CD14-positive monocyte (primary cell): ENCODE measurements at regions not wholly inside any gene's neighbourhood (a gene's known extent, or its start where the extent isn't known, plus 50 kb on each side); places are given as distances from the start of the nearest gene placed in this dataset.

Experiments used
- DNase-seq, 3 donors: peaks; one replicate each; pipeline ENCODE4 v3.0.0-alpha.2; 2011 to 2022
- H2AFZ ChIP-seq: 2 replicates; pipeline ENCODE4 v1.6.0; 2012; ENCODE audit warnings: mild to moderate bottlenecking, low read depth, low read length, inconsistent platforms; ENCODE audit not compliant: insufficient read depth, poor library complexity, severe bottlenecking
- H3K27ac ChIP-seq, 2 donors: 1 replicate in 1 of 2; 2 replicates in 1 of 2; pipeline ENCODE4 v1.5.1; 2012 to 2013; ENCODE audit warnings: low read length in 2 of 2, control low read depth in 1 of 2, inconsistent platforms in 1 of 2, low read depth in 1 of 2, mild to moderate bottlenecking in 1 of 2
- H3K27me3 ChIP-seq, 2 donors: one replicate each; pipeline versions ENCODE4 v1.6.0 to v1.6.1; 2011 to 2013; ENCODE audit warnings: low read length in 2 of 2; ENCODE audit not compliant: control insufficient read depth in 2 of 2, insufficient read depth in 2 of 2
- H3K36me3 ChIP-seq, 2 donors: replicated peaks in 1 of 2; 1 replicate in 1 of 2; 2 replicates in 1 of 2; pipeline versions ENCODE4 v1.5.1 to v1.6.1; 2012 to 2013; ENCODE audit warnings: low read length in 2 of 2, control low read depth in 1 of 2, inconsistent platforms in 1 of 2, mild to moderate bottlenecking in 1 of 2; ENCODE audit not compliant: insufficient read depth in 2 of 2, control insufficient read depth in 1 of 2
- H3K4me1 ChIP-seq, 2 donors: 1 replicate in 1 of 2; 2 replicates in 1 of 2; pipeline versions ENCODE4 v1.5.1 to v1.6.1; 2012 to 2013; ENCODE audit warnings: low read length in 2 of 2, control low read depth in 1 of 2, inconsistent platforms in 1 of 2, mild to moderate bottlenecking in 1 of 2, moderate library complexity in 1 of 2; ENCODE audit not compliant: insufficient read depth in 2 of 2, control insufficient read depth in 1 of 2
- H3K4me2 ChIP-seq: replicated peaks from 2 replicates; pipeline ENCODE3; 2012; ENCODE audit warnings: low read length, moderate library complexity, mild to moderate bottlenecking; ENCODE audit not compliant: poor library complexity, severe bottlenecking; ENCODE audit errors: extremely low read depth
- H3K4me3 ChIP-seq, 3 experiments: fragments of 200-600 bp in 1 of 3; sonication (generic) in 1 of 3; replicated peaks in 1 of 3; 1 replicate in 2 of 3; 2 replicates in 1 of 3; pipeline ENCODE4 v1.5.1; 2011 to 2013; ENCODE audit warnings: low read length in 3 of 3, mild to moderate bottlenecking in 3 of 3, control low read depth in 2 of 3, low read depth in 2 of 3, inconsistent platforms in 1 of 3, moderate library complexity in 1 of 3
- H3K79me2 ChIP-seq: 2 replicates; pipeline ENCODE4 v1.6.0; 2012; ENCODE audit warnings: mild to moderate bottlenecking, control low read depth, inconsistent platforms, low read length, moderate library complexity; ENCODE audit not compliant: insufficient read depth
- H3K9ac ChIP-seq: 2 replicates; pipeline ENCODE4 v1.6.0; 2017; ENCODE audit warnings: low read length, mild to moderate bottlenecking; ENCODE audit not compliant: insufficient read depth, poor library complexity, severe bottlenecking
- H3K9me3 ChIP-seq, 2 donors: replicated peaks in 1 of 2; 1 replicate in 1 of 2; 2 replicates in 1 of 2; pipeline versions ENCODE4 v1.5.1 to v1.6.1; 2012 to 2013; ENCODE audit warnings: low read length in 2 of 2, control low read depth in 1 of 2; ENCODE audit not compliant: control insufficient read depth in 1 of 2, insufficient read depth in 1 of 2
- H4K20me1 ChIP-seq: 2 replicates; pipeline ENCODE4 v1.6.0; 2012; ENCODE audit warnings: mild to moderate bottlenecking, low read length, control low read depth, moderate library complexity; ENCODE audit not compliant: insufficient read depth
- H3K27ac Mint-ChIP-seq, 7 donors: one replicate each; pipeline ENCODE4 v1.8.0; 2020; ENCODE audit warnings: mild to moderate bottlenecking in 7 of 7, mixed read lengths in 7 of 7, moderate library complexity in 6 of 7, inconsistent platforms in 2 of 7
- H3K27me3 Mint-ChIP-seq, 3 donors: one replicate each; pipeline ENCODE4 v1.8.0; 2021 to 2022; ENCODE audit warnings: low read depth in 3 of 3, mild to moderate bottlenecking in 3 of 3, mixed read lengths in 3 of 3, moderate library complexity in 3 of 3, inconsistent platforms in 1 of 3
- H3K36me3 Mint-ChIP-seq, 2 donors: one replicate each; pipeline ENCODE4 v1.8.0; 2020; ENCODE audit warnings: mixed read lengths in 2 of 2, inconsistent platforms in 1 of 2, mild to moderate bottlenecking in 1 of 2
- H3K4me1 Mint-ChIP-seq: one replicate; pipeline ENCODE4 v1.8.0; 2020; ENCODE audit warnings: mild to moderate bottlenecking, mixed read lengths
- H3K4me3 Mint-ChIP-seq, 2 donors: one replicate each; pipeline ENCODE4 v1.8.0; 2020; ENCODE audit warnings: mild to moderate bottlenecking in 2 of 2, mixed read lengths in 2 of 2, moderate library complexity in 1 of 2
- H3K9me3 Mint-ChIP-seq, 7 donors: one replicate each; pipeline ENCODE4 v1.8.0; 2020 to 2022; ENCODE audit warnings: mixed read lengths in 7 of 7, mild to moderate bottlenecking in 6 of 7, moderate library complexity in 6 of 7, inconsistent platforms in 2 of 7
- CTCF ChIP-seq: fragments of 200-600 bp; IDR thresholded peaks from one replicate; pipeline ENCODE4 v1.8.0; 2022; ENCODE audit warnings: antibody characterized with exemption, mild to moderate bottlenecking
- WGBS: methylation state at CpG from one replicate; pipeline ENCODE4 v1.1.5; 2013; ENCODE audit warnings: missing lambda C conversion rate; ENCODE audit not compliant: insufficient coverage; 5-methylcytosine and 5-hydroxymethylcytosine counted together
- intact Hi-C, 2 donors: fragments of 100-400 bp; cut with micrococcal nuclease; formaldehyde crosslinking; loops; one replicate each; pipeline versions ENCODE4 v1.15.0 to v1.15.1; 2023

GRCh38 chr3:22608721-22609120 is 594.4 kb upstream of the UBE2E2 start:
- peaks cover 0 to 1% (median 0%) of the 10 kb centered on the region in 3 donors for H3K27me3 Mint-ChIP-seq

GRCh38 chr3:22609139-22609538 is 594.0 kb upstream of the UBE2E2 start:
- WGBS = no CpG with 5 or more reads among the region's 1 CpG
- no peak overlapping the region for H2AFZ ChIP-seq
- Mint-ChIP-seq H3K27me3 (peaks cover 0 to 1% (median under 1%) of the 10 kb centered on the region in 3 donors), H3K27ac (no peak overlapping the region), H3K9me3 (peaks cover 0 to 3% (median 0%) of the 10 kb centered on the region in 7 donors), H3K4me1 (no peaks in the 10 kb centered on the region), H3K36me3 (no peaks in the 10 kb centered on the region), H3K4me3 (no peak overlapping the region)
- H3K9me3 ChIP-seq = no peaks in the 10 kb centered on the region
- no peak overlapping the region for H3K9ac ChIP-seq
- intact Hi-C loops = no loop called here
- no peaks in the 10 kb centered on the region for H4K20me1 ChIP-seq
- no peak for TF ChIP-seq CTCF
- no peaks in the 10 kb centered on the region for H3K4me1 ChIP-seq
- no peaks in the 10 kb centered on the region for H3K36me3 ChIP-seq
- no peak for DNase-seq
- H3K27ac ChIP-seq = no peak overlapping the region
- H3K79me2 ChIP-seq = no peaks in the 10 kb centered on the region
- no peak overlapping the region for H3K4me2 ChIP-seq
- H3K4me3 ChIP-seq = no peak overlapping the region
- H3K27me3 ChIP-seq = no peaks in the 10 kb centered on the region

More at GRCh38 chr3:22608721-22609120, 594.4 kb upstream of the UBE2E2 start:
- intact Hi-C loops = no loop called here
- Histone ChIP-seq H3K27ac (no peak overlapping the region), H4K20me1 (no peaks in the 10 kb centered on the region), H3K4me3 (no peak overlapping the region), H3K79me2 (no peaks in the 10 kb centered on the region), H3K4me1 (no peaks in the 10 kb centered on the region), H3K4me2 (no peak overlapping the region), H3K9ac (no peak overlapping the region), H3K27me3 (no peaks in the 10 kb centered on the region), H2AFZ (no peak overlapping the region), H3K9me3 (no peaks in the 10 kb centered on the region), H3K36me3 (no peaks in the 10 kb centered on the region)
- peaks cover 0 to 3% (median 0%) of the 10 kb centered on the region in 7 donors for H3K9me3 Mint-ChIP-seq
- no peak for TF ChIP-seq CTCF
- no peak overlapping the region for H3K4me3 Mint-ChIP-seq
- no peaks in the 10 kb centered on the region for H3K36me3 Mint-ChIP-seq
- WGBS = 100% methylated on average over 1 of the region's 2 CpGs
- H3K27ac Mint-ChIP-seq = no peak overlapping the region
- DNase-seq = no peak
- H3K4me1 Mint-ChIP-seq = no peaks in the 10 kb centered on the region
